SU-DHL-6 (cell line): ENCODE measurements at regions not wholly inside any gene's neighbourhood (a gene's known extent, or its start where the extent isn't known, plus 50 kb on each side); places are given as distances from the start of the nearest gene placed in this dataset.

ENCODE experiments used
- EZH2phosphoT487 ChIP-seq: fragments of 200-600 bp; sonication (generic), shearing (Covaris generic); conservative IDR thresholded peaks from 2 replicates; pipeline ENCODE4 v1.6.1; 2018; ENCODE audit warnings: mild to moderate bottlenecking, antibody characterized with exemption, low read length, moderate library complexity, mixed read lengths
- TF ChIP-seq, protein P1 (sequence below): fragments of 200-600 bp; sonication (generic); IDR thresholded peaks from one replicate; pipeline ENCODE4 v1.5.1; 2017; ENCODE audit warnings: antibody characterized with exemption, mild to moderate bottlenecking, low read length, moderate library complexity; ENCODE audit not compliant: insufficient read depth, poor library complexity, severe bottlenecking

DNA sequence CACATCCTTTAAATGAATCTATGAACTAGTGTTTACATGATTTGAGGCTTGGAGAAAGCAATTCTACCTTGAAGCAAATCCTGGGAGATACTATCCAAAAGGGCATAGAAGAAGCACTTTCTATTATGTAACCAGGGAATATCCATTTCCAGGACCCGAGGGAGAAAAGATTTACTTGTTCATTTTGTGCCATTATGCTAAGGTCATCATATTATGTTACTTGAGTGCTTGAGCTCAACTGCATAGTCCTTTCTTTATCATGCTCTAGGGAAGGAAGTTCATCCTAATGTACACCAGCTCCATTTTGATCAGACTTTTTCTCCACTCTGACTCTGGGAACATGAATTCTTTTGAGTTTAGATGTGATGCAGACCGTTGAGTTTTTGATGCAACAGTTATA, 188.6 kb upstream of the SNX7 start:
- TF ChIP-seq, protein P1, sequence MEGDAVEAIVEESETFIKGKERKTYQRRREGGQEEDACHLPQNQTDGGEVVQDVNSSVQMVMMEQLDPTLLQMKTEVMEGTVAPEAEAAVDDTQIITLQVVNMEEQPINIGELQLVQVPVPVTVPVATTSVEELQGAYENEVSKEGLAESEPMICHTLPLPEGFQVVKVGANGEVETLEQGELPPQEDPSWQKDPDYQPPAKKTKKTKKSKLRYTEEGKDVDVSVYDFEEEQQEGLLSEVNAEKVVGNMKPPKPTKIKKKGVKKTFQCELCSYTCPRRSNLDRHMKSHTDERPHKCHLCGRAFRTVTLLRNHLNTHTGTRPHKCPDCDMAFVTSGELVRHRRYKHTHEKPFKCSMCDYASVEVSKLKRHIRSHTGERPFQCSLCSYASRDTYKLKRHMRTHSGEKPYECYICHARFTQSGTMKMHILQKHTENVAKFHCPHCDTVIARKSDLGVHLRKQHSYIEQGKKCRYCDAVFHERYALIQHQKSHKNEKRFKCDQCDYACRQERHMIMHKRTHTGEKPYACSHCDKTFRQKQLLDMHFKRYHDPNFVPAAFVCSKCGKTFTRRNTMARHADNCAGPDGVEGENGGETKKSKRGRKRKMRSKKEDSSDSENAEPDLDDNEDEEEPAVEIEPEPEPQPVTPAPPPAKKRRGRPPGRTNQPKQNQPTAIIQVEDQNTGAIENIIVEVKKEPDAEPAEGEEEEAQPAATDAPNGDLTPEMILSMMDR = no peak
- TF ChIP-seq EZH2phosphoT487 = no peak
